DMS53 treated with DMSO at 0.1 percent for 48 hours (cell line): ENCODE measurements at regions not wholly inside any gene's neighbourhood (a gene's known extent, or its start where the extent isn't known, plus 50 kb on each side); places are given as distances from the start of the nearest gene placed in this dataset.
"Not testable (repeated sequence)": the region's sequence is repeated elsewhere in the genome, so short reads cannot be mapped to it uniquely, and the experiment has no call there.

Experiments used
- DNase-seq: peaks from one replicate; lab custom pipeline; 2025; ENCODE audit not compliant: unreplicated experiment; lab: John Stamatoyannopoulos, UW

DNA sequence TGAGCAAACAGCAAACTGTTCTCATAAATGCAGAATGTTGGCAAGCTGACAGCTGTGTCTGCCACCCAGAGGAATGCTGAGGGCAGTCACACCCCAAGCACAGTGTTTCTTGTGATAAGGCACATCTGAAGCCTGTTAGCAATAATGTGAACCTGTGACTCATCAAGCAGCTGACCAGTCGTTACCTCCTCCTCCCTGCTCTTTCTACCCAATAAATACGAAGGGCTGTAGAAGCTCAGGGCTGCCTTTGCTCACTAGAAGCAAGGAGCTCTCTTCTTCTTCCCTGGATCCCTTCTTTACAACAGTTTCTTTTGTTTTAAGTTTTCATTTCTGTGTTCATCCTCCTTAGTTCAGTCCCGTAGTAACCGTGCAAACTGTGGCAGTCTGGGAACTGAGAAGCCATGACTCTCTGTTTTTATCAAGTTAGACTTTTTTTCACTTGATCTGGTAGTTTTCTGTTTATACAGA is 160.3 kb upstream of the ZNF184 start:
- not testable (repeated sequence) for DNase-seq

DNA sequence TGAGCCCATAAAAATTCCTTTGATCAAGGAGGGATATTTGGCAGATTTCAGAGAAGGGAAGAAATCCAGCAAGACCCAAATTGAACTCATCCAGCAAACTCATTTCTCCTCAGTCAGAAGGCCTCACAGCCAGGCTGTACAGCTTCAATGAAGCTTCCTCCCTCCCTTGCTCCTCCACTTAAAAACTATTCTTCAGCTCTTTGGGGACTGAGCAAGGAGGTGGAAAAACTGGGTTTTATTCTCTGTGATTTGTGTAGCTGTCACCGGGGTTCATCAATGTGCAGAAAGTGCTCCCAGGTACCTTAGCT is 158.7 kb upstream of the ZNF184 start:
- DNase-seq = no peak

DNA sequence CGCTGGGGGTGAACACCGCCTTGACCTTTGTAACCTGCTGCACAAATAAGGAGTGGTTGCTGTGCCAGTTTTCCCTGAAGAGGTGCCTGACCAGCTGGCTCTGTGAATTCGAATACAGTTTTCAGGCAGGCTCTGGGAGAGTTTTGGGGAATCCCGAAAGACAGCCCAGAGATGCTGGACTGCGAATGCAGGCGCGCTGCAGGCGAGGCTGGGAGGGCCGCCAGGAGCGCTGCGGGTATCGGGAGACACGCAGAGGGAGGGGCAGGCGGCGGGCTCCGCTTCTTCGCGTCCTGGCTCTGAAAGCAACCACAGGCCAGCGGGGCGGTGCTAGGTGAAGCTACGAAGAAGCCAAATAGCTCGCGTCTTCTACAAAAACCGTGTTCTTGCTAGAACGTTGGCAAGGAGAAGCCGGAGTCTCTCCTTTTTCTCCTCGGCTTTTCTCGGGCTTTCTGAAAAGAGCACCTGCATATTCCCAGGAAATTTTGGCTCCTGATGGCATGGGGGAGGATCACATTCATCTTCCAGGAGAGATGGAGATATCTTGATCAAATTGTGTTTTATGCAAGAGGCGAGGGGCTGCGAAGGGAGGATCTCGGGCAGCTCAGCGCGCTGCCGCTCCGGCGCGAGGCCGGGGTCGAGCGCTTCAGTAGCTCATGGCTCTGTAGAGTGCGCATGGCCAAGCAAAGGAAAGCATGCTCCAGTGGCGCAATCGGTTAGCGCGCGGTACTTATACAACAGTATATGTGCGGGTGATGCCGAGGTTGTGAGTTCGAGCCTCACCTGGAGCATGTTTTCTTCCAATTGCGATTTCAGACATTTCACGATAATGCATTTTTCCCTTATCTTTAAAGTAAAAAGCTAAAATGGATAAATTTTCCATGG is 158.1 kb upstream of the ZNF184 start:
- DNase-seq = no peak

DNA sequence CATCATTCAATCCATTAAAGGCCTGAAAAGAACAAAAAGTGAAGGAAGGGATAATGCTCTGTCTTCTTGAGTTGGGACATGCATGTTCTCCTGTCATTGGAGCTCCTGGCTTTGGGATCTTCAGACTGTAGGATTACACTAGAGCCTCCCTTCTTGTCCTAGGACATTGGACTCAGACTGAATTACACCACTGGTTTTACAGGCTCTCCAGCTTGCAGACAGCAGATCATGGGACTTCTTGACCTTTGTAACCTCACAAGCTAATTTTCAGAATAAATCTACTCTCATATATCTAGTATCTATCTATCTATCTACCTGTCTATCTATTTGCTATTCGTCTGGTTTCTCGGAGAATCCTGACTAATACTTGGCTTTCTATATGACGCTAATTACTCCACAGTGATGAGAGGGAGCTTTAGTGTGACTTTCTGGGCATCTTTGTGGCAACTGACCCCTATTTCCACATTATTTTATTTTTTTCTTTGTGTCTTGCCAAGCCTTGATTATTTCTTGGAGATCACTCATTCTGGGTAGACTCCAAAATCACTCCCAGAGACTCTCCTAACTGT is 151.9 kb upstream of the ZNF184 start:
- DNase-seq = no peak

- no peak for DNase-seq
Measured at GRCh38 chr6:27623103-27623502, 150.2 kb upstream of the ZNF184 start.

DNA sequence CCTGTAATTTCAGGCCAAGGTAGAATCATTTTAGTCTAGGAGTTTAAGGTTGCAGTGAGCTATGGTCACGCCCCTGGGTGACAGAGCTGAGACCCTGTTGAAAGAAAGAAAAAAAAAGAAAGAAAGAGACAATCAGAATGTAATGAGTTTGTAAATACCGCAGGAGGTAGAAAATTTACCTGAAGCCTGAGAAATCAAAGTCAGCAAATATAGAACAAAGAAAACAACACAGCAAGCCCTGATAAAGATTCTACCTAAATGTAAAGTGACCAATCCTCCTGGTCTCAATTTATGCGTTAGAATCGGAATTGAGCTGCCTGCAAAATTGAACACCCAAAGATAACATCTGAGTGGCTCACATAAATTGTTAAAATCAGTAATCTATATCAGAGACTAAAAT is 146.5 kb upstream of the ZNF184 start:
- DNase-seq = no peak

DNA sequence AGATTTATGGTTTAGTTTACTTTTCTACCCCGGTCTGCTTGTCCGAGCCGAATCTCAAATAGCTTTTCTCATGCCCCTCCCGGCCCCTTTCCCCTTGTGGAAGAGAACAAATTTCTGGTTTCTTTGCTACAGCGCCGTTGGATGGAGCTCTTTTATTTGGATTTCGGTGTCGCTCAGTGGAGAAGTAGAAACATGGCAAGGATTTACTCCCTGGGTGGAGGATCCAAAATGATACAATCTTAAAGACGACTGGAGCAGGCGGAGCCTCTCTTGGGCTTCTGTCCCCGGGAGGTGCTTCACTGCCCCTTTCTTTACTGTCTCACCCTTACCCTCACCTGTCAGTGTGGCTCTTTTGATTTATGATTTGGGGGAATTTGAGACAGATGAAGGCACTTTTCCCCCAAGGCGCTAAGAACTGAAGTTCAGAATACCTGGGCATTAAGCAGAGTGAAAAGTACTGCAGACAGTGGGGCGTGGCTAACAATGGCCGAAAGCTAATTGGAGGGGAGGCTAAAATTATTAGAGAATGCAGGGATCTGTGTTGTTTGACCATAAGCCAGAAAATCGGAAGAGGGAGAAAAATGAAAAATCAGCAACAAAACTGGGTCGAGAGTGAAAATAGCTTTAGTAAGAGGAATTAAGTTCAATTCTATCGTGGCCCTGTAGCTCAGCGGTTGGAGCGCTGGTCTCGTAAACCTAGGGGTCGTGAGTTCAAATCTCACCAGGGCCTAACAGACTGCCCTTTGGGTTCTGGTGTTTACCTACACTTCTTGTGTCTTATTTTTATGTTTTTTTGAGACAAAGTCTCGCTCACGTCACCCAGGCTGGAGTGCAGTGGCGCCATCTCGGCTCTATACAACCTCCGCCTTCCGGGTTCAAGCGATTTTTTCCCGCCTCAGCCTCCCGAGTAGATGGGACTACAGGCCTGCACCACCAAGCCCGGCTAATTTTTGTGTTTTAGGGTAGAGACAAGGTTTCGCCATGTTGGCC is 145.1 kb upstream of the ZNF184 start:
- DNase-seq = no peak

DNA sequence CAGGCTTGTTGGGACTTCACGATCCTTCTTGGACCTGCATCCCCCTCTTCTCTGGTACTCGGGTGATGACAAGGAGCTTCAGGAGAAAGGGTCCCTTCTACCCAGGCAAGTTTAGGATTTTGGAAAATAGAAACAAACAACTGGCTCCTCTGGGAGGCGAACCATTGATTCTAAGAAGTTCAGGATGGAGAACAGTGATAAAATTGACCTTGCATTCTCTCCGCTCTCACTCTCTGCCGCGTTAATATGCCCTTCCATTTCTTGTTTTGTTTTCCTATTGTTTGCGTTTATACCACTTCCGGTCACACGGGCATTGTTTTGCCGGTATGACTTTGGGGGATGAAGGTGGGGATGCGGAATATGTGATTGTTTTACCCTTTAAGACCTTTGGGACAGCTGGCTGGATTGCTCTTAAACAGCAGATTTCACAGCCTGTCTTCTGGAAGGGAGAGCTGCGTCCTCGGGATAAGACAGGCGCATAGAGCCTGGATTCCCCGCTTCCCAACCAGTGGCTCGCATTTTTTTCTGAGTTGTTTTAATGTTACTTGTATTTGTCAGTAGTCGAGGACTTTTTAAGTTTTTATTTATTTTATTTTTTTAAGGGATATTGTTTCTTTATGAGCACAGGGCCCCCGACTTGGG is 144.3 kb upstream of the ZNF184 start:
- DNase-seq = no peak

DNA sequence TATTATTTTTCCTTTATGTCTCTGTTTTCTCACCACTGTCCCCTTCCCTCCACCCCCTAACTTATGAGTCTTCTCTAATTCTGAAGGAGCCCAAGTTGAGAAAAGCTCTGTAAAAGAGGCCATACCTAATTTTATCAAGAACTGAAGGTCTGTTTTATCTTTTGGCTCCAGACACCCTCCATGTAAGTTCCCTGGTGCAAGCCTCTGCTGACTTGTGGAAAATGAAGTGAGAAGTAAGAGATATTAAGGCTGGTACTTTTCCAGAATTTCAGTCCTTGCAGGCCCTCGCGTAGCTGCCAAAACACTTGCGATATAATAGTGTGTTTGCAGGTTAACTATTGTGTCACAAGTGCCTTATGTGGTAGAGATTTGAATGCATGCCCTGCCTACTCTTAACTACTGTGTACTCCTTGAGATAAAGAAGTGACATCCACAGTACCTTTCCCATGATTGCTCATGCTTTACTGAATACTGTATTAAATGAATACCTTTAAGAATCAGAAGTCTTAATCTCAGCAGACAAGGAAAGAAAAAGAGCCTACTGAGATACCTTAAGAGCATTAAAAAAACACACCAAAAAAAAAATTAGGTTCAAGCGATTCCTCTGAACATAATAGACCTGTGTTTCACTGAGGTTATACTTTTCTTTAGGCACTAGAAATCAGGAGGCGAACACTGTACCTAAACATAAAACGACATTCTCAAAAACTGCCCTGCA is 143.6 kb upstream of the ZNF184 start:
- DNase-seq = no peak

- DNase-seq = no peak
Measured at GRCh38 chr6:27611451-27611850, 138.5 kb upstream of the ZNF184 start.

DNA sequence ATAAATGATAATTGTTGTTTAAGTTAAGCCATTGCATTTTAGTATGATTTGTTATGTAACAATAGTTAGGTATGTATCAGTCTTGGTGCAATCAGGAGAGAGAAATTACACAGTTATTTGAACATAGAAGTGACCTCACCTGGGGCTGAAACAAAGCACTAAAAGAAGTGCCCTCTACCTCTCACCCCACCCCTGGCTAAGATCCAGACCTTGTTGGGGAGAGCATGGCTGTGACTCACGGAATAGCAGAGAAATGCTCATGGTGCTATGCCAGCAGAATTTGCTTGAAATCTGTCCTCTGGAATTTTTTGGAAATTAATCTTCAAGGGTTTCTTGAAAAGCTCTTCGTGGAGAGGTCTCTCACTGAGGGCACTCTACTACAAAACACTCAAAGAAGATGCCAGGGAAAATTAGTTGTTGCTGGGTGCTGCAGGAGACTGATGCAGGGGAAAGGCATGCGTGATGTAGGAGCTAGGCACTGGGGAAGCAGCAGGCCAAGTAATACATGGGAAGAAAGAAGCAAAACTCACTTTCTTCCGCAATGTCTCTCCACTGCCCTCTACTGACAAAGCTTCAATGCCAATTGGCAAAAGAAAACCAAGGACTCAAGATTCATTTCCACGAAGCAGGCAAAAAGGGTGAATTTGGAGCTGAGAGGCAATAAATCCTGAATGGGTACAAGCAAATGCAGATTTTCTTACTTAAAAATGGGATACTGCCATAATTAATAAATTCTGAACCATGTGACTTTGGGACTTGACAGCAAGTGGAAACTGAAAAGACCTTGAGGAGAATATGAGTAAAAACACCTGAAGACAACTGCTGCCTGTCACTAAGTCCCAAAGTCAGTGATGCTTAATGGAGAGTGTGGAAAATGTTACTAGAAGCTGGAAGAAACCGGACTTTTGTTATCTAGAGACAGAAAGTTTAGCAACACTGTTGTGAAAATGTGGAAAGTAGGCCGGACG is 136.3 kb upstream of the ZNF184 start:
- DNase-seq = no peak

GRCh38 chr6:27605401-27606342 is 132.8 kb upstream of the ZNF184 start:
- no peak for DNase-seq

DNA sequence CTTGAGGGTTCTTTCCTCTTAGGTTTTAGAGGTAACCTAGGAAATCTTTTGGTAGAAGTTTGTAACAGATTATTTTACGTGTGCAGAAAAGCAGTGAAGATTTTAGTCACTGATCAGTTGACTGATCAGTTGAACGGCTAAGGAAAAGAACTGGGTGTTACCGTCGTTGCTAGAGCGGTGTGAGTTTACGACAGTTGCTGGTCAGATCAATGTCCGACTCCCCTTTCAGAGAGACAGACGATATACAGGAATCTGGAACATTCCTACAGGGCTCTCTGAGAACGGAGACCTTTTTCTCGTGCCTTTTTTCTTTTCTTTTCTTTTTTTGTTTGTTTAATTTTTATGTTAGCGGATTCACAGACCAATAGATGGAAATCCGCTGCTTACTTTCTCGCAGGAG is 132.1 kb upstream of the ZNF184 start:
- DNase-seq = no peak

DNA sequence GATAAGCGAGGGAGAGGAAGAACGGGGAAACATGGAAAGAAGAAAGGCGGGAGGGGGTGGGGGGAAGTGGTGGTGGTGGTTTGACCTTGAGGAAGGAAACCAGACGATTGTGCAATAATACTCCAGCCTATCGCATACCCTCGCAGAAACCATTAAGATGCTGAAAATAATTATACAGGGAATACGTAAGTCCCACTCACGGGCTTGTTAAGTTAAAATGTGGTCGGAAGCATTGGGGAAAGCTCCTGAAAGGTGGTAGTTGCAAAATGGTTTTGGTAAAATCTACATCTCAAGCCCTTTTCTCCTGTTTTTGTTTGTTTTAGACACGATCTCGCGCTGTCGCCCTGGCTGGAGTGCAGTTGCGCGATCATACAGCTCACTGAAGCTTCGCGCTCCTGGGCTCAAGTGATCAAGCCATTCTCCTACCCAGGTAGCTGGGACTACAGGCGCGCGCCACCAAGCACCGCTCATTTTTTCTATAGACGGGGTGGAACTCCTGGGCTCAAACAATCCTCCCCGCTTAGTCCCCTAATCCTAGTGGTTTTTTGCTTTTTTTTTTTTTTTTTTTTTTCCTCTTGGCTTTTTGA is 128.9 kb upstream of the ZNF184 start:
- no peak for DNase-seq

- DNase-seq = no peak
Measured at GRCh38 chr6:27599859-27600532, 127.1 kb upstream of the ZNF184 start.

DNA sequence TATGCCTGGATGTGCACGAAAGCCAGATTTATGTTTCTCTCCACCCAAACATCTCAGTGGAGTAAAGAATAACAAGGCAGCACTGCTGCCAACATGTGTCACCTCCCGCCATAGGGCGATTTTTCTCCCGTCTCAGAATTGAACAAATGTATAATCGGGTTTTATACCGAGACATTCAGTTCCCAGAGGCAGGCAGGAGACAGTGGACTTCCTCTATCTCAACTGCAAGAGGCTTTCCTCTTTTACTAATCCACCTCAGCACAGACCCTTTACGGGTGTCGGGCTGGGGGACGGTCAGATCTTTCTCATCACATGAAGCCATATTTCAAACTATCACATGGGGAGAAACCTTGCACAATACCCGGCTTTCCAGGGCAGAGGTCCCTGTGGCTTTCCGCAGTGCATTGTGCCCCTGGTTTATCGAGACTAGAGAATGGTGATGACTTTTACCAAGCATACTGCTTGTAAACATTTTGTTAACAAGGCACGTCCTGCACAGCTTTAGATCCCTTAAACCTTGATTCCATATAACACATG is 124.2 kb upstream of the ZNF184 start:
- not testable (repeated sequence) for DNase-seq

DNA sequence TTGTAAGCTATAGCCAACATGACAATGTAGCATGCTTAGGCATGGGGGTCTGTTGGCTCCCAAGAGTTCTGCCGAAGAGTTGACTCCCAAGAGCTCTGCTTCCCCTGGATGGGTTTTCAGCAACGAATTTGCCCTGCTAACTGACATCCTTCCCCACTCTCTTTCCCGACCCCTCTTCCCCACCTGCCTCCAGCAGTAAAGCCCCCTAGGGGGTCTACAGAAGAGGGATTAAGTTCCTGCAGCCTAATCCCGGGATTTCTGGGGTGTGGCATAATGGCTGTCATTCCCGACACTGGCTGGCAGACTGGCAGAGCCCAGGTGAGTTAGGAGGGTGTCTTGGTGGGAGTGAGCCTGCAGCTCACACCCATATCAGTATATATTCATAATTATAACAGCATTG is 121.0 kb upstream of the ZNF184 start:
- DNase-seq = no peak
